GM19035 (cell line): ENCODE measurements at regions not wholly inside any gene's neighbourhood (a gene's known extent, or its start where the extent isn't known, plus 50 kb on each side); places are given as distances from the start of the nearest gene placed in this dataset.
"Not testable (repeated sequence)": the region's sequence is repeated elsewhere in the genome, so short reads cannot be mapped to it uniquely, and the experiment has no call there.

ENCODE experiments used
- ATAC-seq: cut with Tn5 transposase; IDR thresholded peaks from one replicate; pipeline ENCODE4 v1.9.1; 2021; ENCODE audit not compliant: unreplicated experiment

GRCh38 chr1:172799804-172800203, 140.9 kb downstream of the FASLG start:
- not testable (repeated sequence) for ATAC-seq

- ATAC-seq: no peak
These were observed 142.9 kb downstream of the FASLG start for GRCh38 chr1:172801771-172802322.

- ATAC-seq: no peak
These were observed 150.8 kb downstream of the FASLG start for GRCh38 chr1:172809750-172810149.

- no peak for ATAC-seq
These were observed 151.7 kb downstream of the FASLG start for GRCh38 chr1:172810480-172811175.

DNA sequence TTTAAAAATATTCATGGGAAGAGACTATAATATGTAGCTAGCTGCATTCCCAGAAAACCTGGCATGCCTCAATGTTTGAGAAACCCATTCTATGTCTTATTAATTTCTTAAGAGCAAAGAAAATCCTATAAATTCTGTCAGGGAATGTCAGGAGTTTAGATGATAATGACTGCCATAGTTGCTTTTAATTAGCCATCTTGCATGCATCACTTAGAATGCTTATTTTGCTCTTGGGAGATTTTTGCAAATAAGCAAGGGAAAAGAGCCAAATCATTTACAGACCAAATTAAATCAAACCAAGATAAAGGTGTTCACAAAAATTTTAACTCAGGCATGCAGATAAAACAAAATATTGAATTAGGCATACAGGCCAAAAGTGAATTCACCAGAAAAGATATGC, 152.8 kb downstream of the FASLG start:
- no peak for ATAC-seq

- no peak for ATAC-seq
These were observed 153.2 kb downstream of the FASLG start for GRCh38 chr1:172812118-172812517.

DNA sequence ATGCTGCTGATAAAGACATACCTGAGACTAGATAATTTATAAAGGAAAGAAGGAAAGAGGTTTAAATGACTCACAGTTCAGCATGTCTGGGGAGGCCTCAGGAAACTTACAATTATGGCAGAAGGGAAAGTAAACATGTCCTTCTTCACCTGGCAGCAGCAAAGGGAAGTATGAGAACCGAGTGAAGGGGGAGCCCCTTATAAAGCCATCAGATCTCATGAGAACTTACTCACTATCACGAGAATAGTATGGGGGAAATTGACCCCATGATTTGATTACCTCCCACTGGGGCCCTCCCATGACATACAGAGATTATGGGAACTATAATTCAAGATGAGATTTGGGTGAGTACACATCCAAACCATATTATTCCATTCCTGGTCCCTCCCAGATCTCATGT, 154.4 kb downstream of the FASLG start:
- ATAC-seq: no peak

- ATAC-seq: no peak
These were observed 155.5 kb downstream of the FASLG start for GRCh38 chr1:172814428-172814827.

- no peak for ATAC-seq
These were observed 156.8 kb downstream of the FASLG start for GRCh38 chr1:172815740-172816139.

DNA sequence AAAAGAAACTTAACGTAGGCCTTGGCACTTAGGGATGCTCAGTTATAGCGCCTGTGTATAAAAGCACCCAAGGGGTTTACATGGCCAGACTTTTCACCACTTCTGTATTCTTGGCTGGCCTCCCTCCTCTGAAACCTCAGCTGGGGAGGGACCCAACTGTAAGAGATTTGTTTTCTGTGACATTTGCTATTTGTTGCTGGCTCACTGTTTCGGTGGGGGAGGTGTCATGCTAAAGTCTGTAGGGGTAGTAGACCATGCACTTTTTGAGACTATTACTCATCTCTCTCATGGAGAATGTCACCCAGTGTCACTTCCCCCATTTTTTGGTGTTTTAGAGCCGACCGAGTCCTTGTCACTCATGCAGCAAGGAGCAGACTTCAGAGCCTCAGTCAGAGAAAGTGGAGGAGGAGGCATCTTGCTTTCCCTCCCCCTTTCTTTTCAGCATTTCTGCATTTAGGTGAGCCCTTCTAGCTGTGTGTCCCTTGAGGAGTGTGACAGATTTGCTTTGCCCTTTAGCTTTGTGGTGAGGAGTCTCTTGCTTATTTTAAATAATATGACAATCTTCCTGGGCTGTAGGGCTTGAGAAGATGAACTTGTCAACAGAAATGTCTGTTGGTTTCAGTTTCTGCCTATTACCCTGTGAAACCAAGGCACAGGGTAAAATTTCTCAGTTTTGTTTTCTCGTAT, 160.1 kb downstream of the FASLG start:
- ATAC-seq: peak; percentile 90

- ATAC-seq: no peak
These were observed 161.7 kb downstream of the FASLG start for GRCh38 chr1:172820475-172821158.

GRCh38 chr1:172821609-172822274, 162.8 kb downstream of the FASLG start:
- no peak for ATAC-seq

DNA sequence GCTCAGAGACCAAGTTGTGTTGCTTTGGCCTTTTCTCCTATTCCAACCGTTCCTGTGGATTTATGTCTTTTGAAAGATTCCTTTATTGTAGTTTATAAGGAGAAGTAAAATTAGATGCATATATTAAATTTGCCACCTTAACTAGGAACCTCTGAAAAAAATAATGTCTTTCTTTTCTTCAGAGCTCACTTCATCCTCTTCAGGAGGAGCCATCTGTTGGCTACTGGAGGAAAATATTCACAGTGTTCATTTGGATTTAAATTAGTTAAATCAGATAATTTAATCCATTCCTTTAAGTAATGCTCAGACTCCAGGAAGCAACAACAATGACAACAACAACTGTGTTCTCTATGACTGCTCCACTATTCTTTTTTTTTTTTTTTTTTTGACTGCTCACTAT, 164.0 kb downstream of the FASLG start:
- ATAC-seq: no peak

GRCh38 chr1:172823534-172823933, 164.6 kb downstream of the FASLG start:
- ATAC-seq: no peak

DNA sequence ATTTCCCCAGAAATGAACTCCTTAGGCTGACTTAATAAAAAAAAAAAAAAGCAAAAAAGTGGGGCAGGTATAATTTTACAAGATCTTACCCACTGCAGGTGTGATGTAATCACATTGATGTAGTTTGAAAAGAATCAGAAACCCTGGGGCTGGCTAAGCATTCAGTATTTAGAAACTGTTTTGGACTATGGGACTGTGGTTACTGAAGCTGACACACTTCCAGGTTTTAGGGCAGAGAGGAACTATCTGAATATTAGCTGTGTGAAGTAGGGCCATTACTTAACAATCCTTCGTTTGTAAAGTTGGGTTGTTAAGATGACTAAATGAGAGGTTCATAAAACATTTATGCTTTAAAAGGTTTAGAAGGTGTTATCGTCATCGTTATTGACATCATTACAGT, 165.3 kb downstream of the FASLG start:
- ATAC-seq: no peak

- ATAC-seq: peak; percentile 56
These were observed 167.3 kb downstream of the FASLG start for GRCh38 chr1:172826096-172826741.

GRCh38 chr1:172827301-172827700, 168.4 kb downstream of the FASLG start:
- ATAC-seq: no peak

DNA sequence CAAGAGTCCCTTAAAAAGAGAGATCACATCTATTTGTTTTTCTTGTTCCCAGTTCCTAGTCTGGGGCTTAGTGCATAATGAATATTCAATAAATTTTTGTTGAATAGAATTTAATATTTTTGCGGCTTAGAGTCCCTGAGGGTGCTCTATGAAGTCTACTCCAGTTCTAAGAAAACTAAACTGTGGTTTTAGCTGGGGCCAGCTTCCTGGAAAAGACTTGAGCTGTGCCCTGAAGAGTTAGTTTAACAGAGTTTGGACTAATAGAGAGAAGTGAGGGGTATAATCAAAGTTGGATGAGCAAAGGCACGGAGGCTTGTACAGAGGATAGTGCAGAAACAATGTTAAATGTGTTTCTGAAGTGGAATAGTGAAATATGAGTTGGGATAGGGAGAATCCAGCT, 168.9 kb downstream of the FASLG start:
- ATAC-seq: no peak

DNA sequence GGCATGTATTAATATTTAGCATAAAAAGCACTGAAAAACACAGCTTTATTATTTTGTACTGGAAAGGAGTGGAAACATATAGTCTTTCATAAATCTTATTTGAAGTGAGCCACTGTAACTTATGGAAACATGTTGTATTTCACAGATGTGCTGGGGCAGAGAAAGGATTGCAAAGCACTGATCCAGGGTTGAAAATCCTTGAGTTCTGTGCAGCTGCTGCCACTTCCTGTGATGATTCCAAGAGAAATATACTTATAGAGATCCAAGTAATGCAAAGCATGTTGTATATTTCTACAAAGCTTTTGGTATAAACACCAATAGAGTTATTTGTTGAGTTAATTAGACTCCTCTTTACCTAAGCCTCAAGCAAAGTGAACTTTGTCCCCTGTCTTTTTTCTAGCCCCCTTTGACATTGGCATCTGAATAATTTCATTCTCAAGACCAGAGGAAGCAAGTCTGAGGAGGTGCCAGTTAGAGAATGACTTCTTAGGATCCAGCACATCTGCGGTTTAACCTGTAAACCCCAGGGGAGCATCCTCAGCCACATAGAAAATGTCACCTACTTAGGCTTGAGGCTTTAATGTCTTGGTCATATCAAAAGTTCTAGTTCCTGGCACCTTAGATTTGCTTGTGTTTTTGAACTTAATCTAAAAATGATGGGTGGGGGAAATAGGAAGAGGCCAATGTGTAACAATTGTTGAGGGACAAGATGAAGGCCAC, 173.3 kb downstream of the FASLG start:
- ATAC-seq: no peak

DNA sequence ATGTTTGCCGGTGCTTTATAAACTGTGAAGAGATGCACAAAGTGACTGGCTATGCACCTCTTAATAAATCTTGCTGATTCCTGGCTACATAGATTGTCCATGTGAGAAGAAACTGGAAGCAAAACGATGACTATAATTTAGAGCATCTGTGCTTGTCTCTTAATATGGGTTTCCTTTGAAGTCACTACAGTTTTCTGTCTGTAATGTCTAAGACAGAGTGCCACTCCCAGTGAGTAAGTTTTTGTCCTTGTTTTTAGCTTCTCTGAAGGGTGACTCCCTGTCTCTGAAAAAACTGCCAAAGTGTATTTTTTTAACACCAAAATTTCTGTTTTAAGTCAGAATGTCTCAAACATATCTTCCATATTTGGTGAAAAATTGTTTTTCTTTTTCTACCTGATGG, 175.1 kb downstream of the FASLG start:
- ATAC-seq: no peak
